PC-9 (cell line): ENCODE measurements at regions not wholly inside any gene's neighbourhood (a gene's known extent, or its start where the extent isn't known, plus 50 kb on each side); places are given as distances from the start of the nearest gene placed in this dataset.

Experiments used
- BruUV-seq: library from RNA; stranded (reverse); fragments of 400-500 nt; replicated peaks from 2 replicates; lab custom pipeline; 2021; lab: Mats Ljungman, UMichigan
- CTCF ChIA-PET: fragments of 300-600 bp; sonication (Branson Sonifier 250); formaldehyde crosslinking; loops from one replicate; lab custom pipeline; 2022; ENCODE audit warnings: antibody characterized with exemption; lab: Charles Lee
- POLR2A ChIA-PET: fragments of 300-600 bp; sonication (Branson Sonifier 250); formaldehyde crosslinking; loops from one replicate; lab custom pipeline; 2022; ENCODE audit warnings: antibody characterized with exemption; ENCODE audit not compliant: unreplicated experiment; lab: Charles Lee
- DNase-seq, 2 experiments: peaks; one replicate each; pipeline versions ENCODE4 v3.0.0 to v3.0.0-alpha.2; 2015 to 2022; ENCODE audit warnings: mixed read lengths in 1 of 2
- H2AFZ ChIP-seq: fragments of 200-600 bp; sonication (generic); 2 replicates; pipeline ENCODE4 v1.8.1; 2017; ENCODE audit warnings: antibody characterized with exemption
- H3F3A ChIP-seq: fragments of 200-600 bp; sonication (generic); 2 replicates; pipeline ENCODE4 v1.8.1; 2017; ENCODE audit warnings: antibody characterized with exemption, mild to moderate bottlenecking, low read depth; ENCODE audit not compliant: insufficient read depth
- H3K27ac ChIP-seq: fragments of 200-600 bp; sonication (generic); 2 replicates; pipeline ENCODE4 v1.6.1; 2016; ENCODE audit warnings: mixed run types
- H3K27me3 ChIP-seq: fragments of 200-600 bp; sonication (generic); 2 replicates; pipeline ENCODE4 v1.6.1; 2016; ENCODE audit warnings: low read depth, mixed run types; ENCODE audit not compliant: insufficient read depth
- H3K36me3 ChIP-seq: fragments of 200-600 bp; sonication (generic); 2 replicates; pipeline ENCODE4 v1.6.1; 2016; ENCODE audit warnings: low read depth, mixed run types
- H3K4me1 ChIP-seq: fragments of 200-600 bp; sonication (generic); replicated peaks from 2 replicates; pipeline ENCODE4 v1.6.1; 2016; ENCODE audit warnings: mixed run types; ENCODE audit not compliant: insufficient read depth
- H3K4me2 ChIP-seq: fragments of 200-600 bp; sonication (generic); 2 replicates; pipeline ENCODE4 v1.6.1; 2017; ENCODE audit warnings: mixed run types
- H3K4me3 ChIP-seq: fragments of 200-600 bp; sonication (generic); 2 replicates; pipeline ENCODE4 v1.6.1; 2016; ENCODE audit warnings: mixed run types
- H3K79me2 ChIP-seq: fragments of 200-600 bp; sonication (generic); 2 replicates; pipeline ENCODE4 v1.6.1; 2017; ENCODE audit warnings: low read depth, mixed run types
- H3K9me2 ChIP-seq: fragments of 200-600 bp; sonication (generic); 2 replicates; pipeline ENCODE4 v1.8.1; 2017; ENCODE audit warnings: mild to moderate bottlenecking; ENCODE audit not compliant: insufficient read depth
- H3K9me3 ChIP-seq: fragments of 200-600 bp; sonication (generic); 2 replicates; pipeline ENCODE4 v1.8.1; 2016; ENCODE audit warnings: low read depth; ENCODE audit not compliant: insufficient read depth
- H4K20me1 ChIP-seq: fragments of 200-600 bp; sonication (generic); 2 replicates; pipeline ENCODE4 v1.8.1; 2017; ENCODE audit not compliant: insufficient read depth
- CTCF ChIP-seq: fragments of 200-600 bp; sonication (generic); conservative IDR thresholded peaks from 2 replicates; pipeline ENCODE4 v1.6.1; 2017; ENCODE audit warnings: mixed run types, antibody characterized with exemption, mild to moderate bottlenecking, moderate library complexity
- EZH2 ChIP-seq: fragments of 200-600 bp; sonication (generic); IDR thresholded peaks from 2 replicates; pipeline ENCODE4 v1.8.0; 2017; ENCODE audit warnings: antibody characterized with exemption, low read depth
- intact Hi-C: fragments of 100-400 bp; cut with micrococcal nuclease; formaldehyde crosslinking; loops from one replicate; pipeline ENCODE4 v1.10.0; 2022; ENCODE audit not compliant: unreplicated experiment

- no peaks in the 10 kb centered on the region for H3K9me3 ChIP-seq
- intact Hi-C loops: no loop called here
- H3K36me3 ChIP-seq: no peaks in the 10 kb centered on the region
- no peaks in the 10 kb centered on the region for H4K20me1 ChIP-seq
- H3K9me2 ChIP-seq: no peaks in the 10 kb centered on the region
- TF ChIP-seq CTCF (no peak), EZH2 (no peak)
- CTCF ChIA-PET: no interaction called here
- H3K79me2 ChIP-seq: no peaks in the 10 kb centered on the region
- no peak for DNase-seq
- no peaks in the 10 kb centered on the region for H3K4me1 ChIP-seq
- POLR2A ChIA-PET: no interaction called here
- H3K4me2 ChIP-seq: no peak overlapping the region
- no peak overlapping the region for H3K4me3 ChIP-seq
- H2AFZ ChIP-seq: no peak overlapping the region
- H3F3A ChIP-seq: no peaks in the 10 kb centered on the region
- H3K27ac ChIP-seq: no peak overlapping the region
- no TSS peak for BruUV-seq
- H3K27me3 ChIP-seq: no peaks in the 10 kb centered on the region
These were observed 244.9 kb upstream of the PDE3A start for GRCh38 chr12:20123465-20123864.

- TF ChIP-seq EZH2: no peak
- TF ChIP-seq CTCF: no peak
- intact Hi-C loops: no loop called here
- CTCF ChIA-PET: no interaction called here
- Histone ChIP-seq H3K27me3 (no peaks in the 10 kb centered on the region), H3K79me2 (no peaks in the 10 kb centered on the region), H3K4me2 (no peak overlapping the region), H2AFZ (no peak overlapping the region), H3K27ac (no peak overlapping the region), H4K20me1 (no peaks in the 10 kb centered on the region), H3K4me1 (no peaks in the 10 kb centered on the region), H3F3A (no peaks in the 10 kb centered on the region), H3K9me3 (no peaks in the 10 kb centered on the region), H3K4me3 (no peak overlapping the region), H3K9me2 (no peaks in the 10 kb centered on the region; the same call in 1 of the 2 replicates), H3K36me3 (no peaks in the 10 kb centered on the region)
- no peak for DNase-seq
- BruUV-seq: no TSS peak
- POLR2A ChIA-PET: no interaction called here
These were observed 243.0 kb upstream of the PDE3A start for GRCh38 chr12:20125276-20125798.

- Histone ChIP-seq H3K9me2 (no peaks in the 10 kb centered on the region; the same call in 1 of the 2 replicates), H3K9me3 (no peaks in the 10 kb centered on the region), H3F3A (no peaks in the 10 kb centered on the region), H3K27ac (no peak overlapping the region), H3K36me3 (no peaks in the 10 kb centered on the region), H3K79me2 (no peaks in the 10 kb centered on the region), H3K4me3 (no peak overlapping the region), H4K20me1 (no peaks in the 10 kb centered on the region), H2AFZ (no peak overlapping the region), H3K27me3 (no peaks in the 10 kb centered on the region), H3K4me2 (no peak overlapping the region), H3K4me1 (no peaks in the 10 kb centered on the region)
- ChIA-PET CTCF (no interaction called here), POLR2A (interaction anchor here (0.5 kb wide), 1 partner anchor 531 kb away, joined by 44 read pairs; no protein-coding TSS in a partner anchor)
- BruUV-seq: no TSS peak
- TF ChIP-seq EZH2: no peak
- no peak for TF ChIP-seq CTCF
- intact Hi-C loops: no loop called here
- no peak for DNase-seq
These were observed 241.7 kb upstream of the PDE3A start for GRCh38 chr12:20126601-20127000.
